Glutamatergic neuron (in vitro differentiated cells): ENCODE measurements at regions not wholly inside any gene's neighbourhood (a gene's known extent, or its start where the extent isn't known, plus 50 kb on each side); places are given as distances from the start of the nearest gene placed in this dataset.

Experiments
- DNase-seq: peaks from one replicate; pipeline ENCODE4 v3.0.0; 2022
- H3K27ac Mint-ChIP-seq: one replicate; pipeline ENCODE4 v1.8.0; 2020; ENCODE audit warnings: mild to moderate bottlenecking, mixed read lengths, inconsistent platforms; ENCODE audit not compliant: unreplicated experiment
- H3K27me3 Mint-ChIP-seq: one replicate; pipeline ENCODE4 v1.8.0; 2020; ENCODE audit warnings: mild to moderate bottlenecking, moderate library complexity, mixed read lengths, inconsistent platforms; ENCODE audit not compliant: unreplicated experiment
- H3K36me3 Mint-ChIP-seq: one replicate; pipeline ENCODE4 v1.8.0; 2020; ENCODE audit warnings: mild to moderate bottlenecking, mixed read lengths, inconsistent platforms; ENCODE audit not compliant: unreplicated experiment
- H3K4me1 Mint-ChIP-seq: one replicate; pipeline ENCODE4 v1.8.0; 2020; ENCODE audit warnings: mild to moderate bottlenecking, low read depth, mixed read lengths, inconsistent platforms; ENCODE audit not compliant: unreplicated experiment
- H3K4me3 Mint-ChIP-seq: one replicate; pipeline ENCODE4 v1.8.0; 2020; ENCODE audit warnings: mild to moderate bottlenecking, mixed read lengths, inconsistent platforms; ENCODE audit not compliant: unreplicated experiment
- H3K9me3 Mint-ChIP-seq: one replicate; pipeline ENCODE4 v1.8.0; 2020; ENCODE audit warnings: mild to moderate bottlenecking, moderate library complexity, mixed read lengths, inconsistent platforms; ENCODE audit not compliant: unreplicated experiment
- CTCF ChIP-seq: fragments of 200-600 bp; sonication (generic); IDR thresholded peaks from one replicate; pipeline ENCODE4 v1.5.0; 2021; ENCODE audit not compliant: partially characterized antibody, unreplicated experiment

- Mint-ChIP-seq H3K9me3 (no peaks in the 10 kb centered on the region), H3K4me1 (no peaks in the 10 kb centered on the region)
- no peak for DNase-seq
Measured at GRCh38 chr3:5972586-5972985, 785.1 kb downstream of the EDEM1 start.

GRCh38 chr3:5974630-5975322 lies 787.3 kb downstream of the EDEM1 start:
- no peak for DNase-seq
- H3K27me3 Mint-ChIP-seq, result no peaks in the 10 kb centered on the region
- no peaks in the 10 kb centered on the region for H3K4me1 Mint-ChIP-seq
- TF ChIP-seq CTCF, result no peak
- no peaks in the 10 kb centered on the region for H3K9me3 Mint-ChIP-seq
- no peaks in the 10 kb centered on the region for H3K36me3 Mint-ChIP-seq
- H3K4me3 Mint-ChIP-seq, result no peak overlapping the region
- no peak overlapping the region for H3K27ac Mint-ChIP-seq

More at GRCh38 chr3:5972586-5972985, 785.1 kb downstream of the EDEM1 start:
- Mint-ChIP-seq H3K27ac (no peak overlapping the region), H3K36me3 (no peaks in the 10 kb centered on the region), H3K27me3 (no peaks in the 10 kb centered on the region), H3K4me3 (no peak overlapping the region)
- TF ChIP-seq CTCF, result no peak

- TF ChIP-seq CTCF, result no peak
- no peak overlapping the region for H3K4me3 Mint-ChIP-seq
- no peaks in the 10 kb centered on the region for H3K27me3 Mint-ChIP-seq
- H3K36me3 Mint-ChIP-seq, result no peaks in the 10 kb centered on the region
- no peak for DNase-seq
- no peak overlapping the region for H3K27ac Mint-ChIP-seq
- H3K4me1 Mint-ChIP-seq, result no peaks in the 10 kb centered on the region
- H3K9me3 Mint-ChIP-seq, result no peaks in the 10 kb centered on the region
Measured at GRCh38 chr3:5977331-5977730, 789.8 kb downstream of the EDEM1 start.

- Mint-ChIP-seq H3K27ac (no peak overlapping the region), H3K4me3 (no peak overlapping the region), H3K36me3 (no peaks in the 10 kb centered on the region), H3K4me1 (no peaks in the 10 kb centered on the region), H3K27me3 (peaks cover 2% of the 10 kb centered on the region), H3K9me3 (no peaks in the 10 kb centered on the region)
- no peak for DNase-seq
- TF ChIP-seq CTCF, result no peak
Measured at GRCh38 chr3:5980475-5980874, 793.0 kb downstream of the EDEM1 start.

- Mint-ChIP-seq H3K27ac (no peak overlapping the region), H3K9me3 (no peaks in the 10 kb centered on the region), H3K4me1 (no peaks in the 10 kb centered on the region), H3K4me3 (no peak overlapping the region), H3K27me3 (no peaks in the 10 kb centered on the region), H3K36me3 (no peaks in the 10 kb centered on the region)
- DNase-seq, result no peak
- no peak for TF ChIP-seq CTCF
Measured at GRCh38 chr3:5994651-5995050, 807.1 kb downstream of the EDEM1 start.
